Neuronal stem cell (in vitro differentiated cells): ENCODE measurements at regions not wholly inside any gene's neighbourhood (a gene's known extent, or its start where the extent isn't known, plus 50 kb on each side); places are given as distances from the start of the nearest gene placed in this dataset.
"Not testable (repeated sequence)": the region's sequence is repeated elsewhere in the genome, so short reads cannot be mapped to it uniquely, and the experiment has no call there.

Source experiments
- DNase-seq: peaks from one replicate; pipeline ENCODE4 v3.0.0-alpha.2; 2013; ENCODE audit warnings: low spot score
- H2AFZ ChIP-seq: one replicate; pipeline ENCODE4 v1.6.1; 2013; ENCODE audit warnings: mild to moderate bottlenecking, low read length, inconsistent platforms
- H2AK5ac ChIP-seq: 2 replicates; pipeline ENCODE4 v1.6.1; 2013; ENCODE audit warnings: low read depth, mild to moderate bottlenecking, inconsistent platforms, low read length, moderate library complexity, mixed read lengths
- H2BK120ac ChIP-seq: 2 replicates; pipeline ENCODE4 v1.6.1; 2013; ENCODE audit warnings: low read depth, mild to moderate bottlenecking, inconsistent platforms, low read length, moderate library complexity, mixed read lengths
- H2BK12ac ChIP-seq: one replicate; pipeline ENCODE4 v1.6.1; 2013; ENCODE audit warnings: low read length, inconsistent platforms
- H2BK15ac ChIP-seq: 2 replicates; pipeline ENCODE4 v1.6.1; 2013; ENCODE audit warnings: mild to moderate bottlenecking, low read length, inconsistent platforms, mixed read lengths
- H2BK5ac ChIP-seq: one replicate; pipeline ENCODE4 v1.6.1; 2013; ENCODE audit warnings: inconsistent platforms, mild to moderate bottlenecking, low read length, moderate library complexity
- H3K14ac ChIP-seq: one replicate; pipeline ENCODE4 v1.6.1; 2013; ENCODE audit warnings: low read length, inconsistent platforms
- H3K18ac ChIP-seq: 2 replicates; pipeline ENCODE4 v1.6.1; 2013; ENCODE audit warnings: low read length, inconsistent platforms
- H3K23ac ChIP-seq: 2 replicates; pipeline ENCODE4 v1.6.1; 2013; ENCODE audit warnings: low read depth, mild to moderate bottlenecking, mixed read lengths, low read length, inconsistent platforms; ENCODE audit not compliant: poor library complexity
- H3K27ac ChIP-seq: replicated peaks from 3 replicates; pipeline ENCODE4 v1.5.1; 2013; ENCODE audit warnings: low read length, inconsistent platforms
- H3K27me3 ChIP-seq, 3 experiments: 2 replicates each; pipeline ENCODE4 v1.6.1; 2013; ENCODE audit warnings: low read length in 3 of 3, mild to moderate bottlenecking in 2 of 3, inconsistent platforms in 1 of 3, low read depth in 1 of 3, mixed read lengths in 1 of 3, moderate library complexity in 1 of 3; ENCODE audit not compliant: control insufficient read depth in 3 of 3, insufficient read depth in 3 of 3
- H3K36me3 ChIP-seq, 2 donors: replicated peaks in 1 of 2; 2 replicates each; pipeline ENCODE4 v1.6.1; 2013; ENCODE audit warnings: low read length in 2 of 2; ENCODE audit not compliant: control insufficient read depth in 2 of 2, insufficient read depth in 2 of 2
- H3K4ac ChIP-seq: 2 replicates; pipeline ENCODE4 v1.6.1; 2013; ENCODE audit warnings: inconsistent platforms, mild to moderate bottlenecking, low read length, moderate library complexity
- H3K4me1 ChIP-seq, 2 donors: 1 replicate in 1 of 2; 2 replicates in 1 of 2; pipeline ENCODE4 v1.6.1; 2013; ENCODE audit warnings: low read length in 2 of 2, low read depth in 1 of 2; ENCODE audit not compliant: control insufficient read depth in 2 of 2, insufficient read depth in 1 of 2
- H3K4me2 ChIP-seq: one replicate; pipeline ENCODE4 v1.6.1; 2013; ENCODE audit warnings: mild to moderate bottlenecking, low read length, inconsistent platforms; ENCODE audit not compliant: insufficient read depth, poor library complexity, severe bottlenecking
- H3K4me3 ChIP-seq, 2 donors: 2 replicates each; pipeline ENCODE4 v1.5.1; 2013; ENCODE audit warnings: low read length in 2 of 2, mild to moderate bottlenecking in 2 of 2, inconsistent platforms in 1 of 2, moderate library complexity in 1 of 2
- H3K79me1 ChIP-seq: one replicate; pipeline ENCODE4 v1.6.1; 2013; ENCODE audit warnings: low read depth, mild to moderate bottlenecking, inconsistent platforms, low read length, moderate library complexity
- H3K9ac ChIP-seq: one replicate; pipeline ENCODE4 v1.6.1; 2013; ENCODE audit warnings: mild to moderate bottlenecking, low read depth, low read length, inconsistent platforms; ENCODE audit not compliant: poor library complexity
- H3K9me3 ChIP-seq, 2 donors: replicated peaks in 1 of 2; 2 replicates each; pipeline versions ENCODE3 to v1.6.1; 2013; ENCODE audit warnings: low read length in 2 of 2, mild to moderate bottlenecking in 2 of 2, inconsistent platforms in 1 of 2, low read depth in 1 of 2, mixed read lengths in 1 of 2, moderate library complexity in 1 of 2; ENCODE audit not compliant: control insufficient read depth in 2 of 2, insufficient read depth in 1 of 2
- H4K8ac ChIP-seq: one replicate; pipeline ENCODE4 v1.6.1; 2013; ENCODE audit warnings: low read depth, mild to moderate bottlenecking, inconsistent platforms, low read length, moderate library complexity
- H4K91ac ChIP-seq: one replicate; pipeline ENCODE4 v1.6.1; 2013; ENCODE audit warnings: low read length, low read depth, mild to moderate bottlenecking, inconsistent platforms; ENCODE audit not compliant: poor library complexity
- WGBS, 2 donors: extraction: QIAGEN DNeasy Blood & Tissue Kit; methylation state at CpG; one replicate each; pipeline ENCODE4 v1.1.7; 2013; ENCODE audit warnings: missing lambda C conversion rate in 2 of 2, mixed read lengths in 1 of 2; ENCODE audit not compliant: insufficient read length in 2 of 2, insufficient replicate concordance in 1 of 2; ENCODE audit errors: extremely low coverage in 2 of 2; 5-methylcytosine and 5-hydroxymethylcytosine counted together

- DNase-seq: no peak
- Histone ChIP-seq H3K4me1 (no peaks in the 10 kb centered on the region), H2AFZ (no peak overlapping the region), H2BK15ac (no peak overlapping the region), H2BK120ac (no peak overlapping the region), H3K14ac (no peak overlapping the region), H3K79me1 (no peaks in the 10 kb centered on the region), H3K4me3 (no peak overlapping the region), H3K27me3 (no peaks in the 10 kb centered on the region), H3K9ac (no peak overlapping the region), H3K18ac (no peak overlapping the region), H3K4me2 (no peak overlapping the region), H4K8ac (no peak overlapping the region), H3K23ac (no peak overlapping the region), H3K4ac (no peak overlapping the region), H2BK5ac (no peak overlapping the region), H3K9me3 (peaks cover 0 to 2% of the 10 kb centered on the region in 2 donors), H2BK12ac (no peak overlapping the region), H3K27ac (no peak overlapping the region), H2AK5ac (no peak overlapping the region), H4K91ac (no peak overlapping the region), H3K36me3 (no peaks in the 10 kb centered on the region)
Observed at GRCh38 chr3:164306042-164306441, 772.3 kb downstream of the SI start.

- no peak for DNase-seq
- Histone ChIP-seq H3K27me3 (no peaks in the 10 kb centered on the region), H3K4ac (no peak overlapping the region), H2BK120ac (no peak overlapping the region), H2BK5ac (no peak overlapping the region), H3K27ac (no peak overlapping the region), H2BK15ac (no peak overlapping the region), H3K4me3 (no peak overlapping the region), H3K23ac (no peak overlapping the region), H4K8ac (no peak overlapping the region), H3K14ac (no peak overlapping the region), H3K79me1 (no peaks in the 10 kb centered on the region), H2BK12ac (no peak overlapping the region), H3K36me3 (no peaks in the 10 kb centered on the region), H2AFZ (no peak overlapping the region), H4K91ac (no peak overlapping the region), H3K9ac (no peak overlapping the region), H3K4me1 (no peaks in the 10 kb centered on the region), H3K9me3 (peaks cover 0 to 2% of the 10 kb centered on the region in 2 donors), H2AK5ac (no peak overlapping the region), H3K18ac (no peak overlapping the region), H3K4me2 (no peak overlapping the region)
- no CpG with 5 or more reads among the region's 1 CpG for WGBS, 2 donors
Observed at GRCh38 chr3:164303894-164304293, 774.4 kb downstream of the SI start.

- Histone ChIP-seq H3K9ac (no peak overlapping the region), H3K4me3 (no peak overlapping the region), H3K18ac (no peak overlapping the region), H2BK5ac (no peak overlapping the region), H4K8ac (no peak overlapping the region), H3K23ac (no peak overlapping the region), H3K27ac (no peak overlapping the region), H3K4me1 (no peaks in the 10 kb centered on the region), H3K36me3 (no peaks in the 10 kb centered on the region), H2BK12ac (no peak overlapping the region), H2BK15ac (no peak overlapping the region), H3K27me3 (no peaks in the 10 kb centered on the region), H2AK5ac (no peak overlapping the region), H2AFZ (no peak overlapping the region), H2BK120ac (no peak overlapping the region), H3K79me1 (no peaks in the 10 kb centered on the region), H3K9me3 (peaks cover 0 to 2% of the 10 kb centered on the region in 2 donors), H3K4me2 (no peak overlapping the region), H3K14ac (no peak overlapping the region), H3K4ac (no peak overlapping the region), H4K91ac (no peak overlapping the region)
- DNase-seq: no peak
Observed at GRCh38 chr3:164302622-164303021, 775.7 kb downstream of the SI start.

GRCh38 chr3:164291486-164291885 lies 786.8 kb downstream of the SI start:
- H3K79me1 ChIP-seq, H2BK12ac ChIP-seq, H4K91ac ChIP-seq, H2AFZ ChIP-seq, H4K8ac ChIP-seq, H3K27me3 ChIP-seq, H2BK120ac ChIP-seq, DNase-seq, H3K4me1 ChIP-seq, H3K36me3 ChIP-seq, H2BK5ac ChIP-seq, H3K23ac ChIP-seq, H2AK5ac ChIP-seq, H3K9me3 ChIP-seq, H3K18ac ChIP-seq, H3K4me3 ChIP-seq, H3K14ac ChIP-seq, H3K9ac ChIP-seq, H2BK15ac ChIP-seq, H3K4ac ChIP-seq, H3K27ac ChIP-seq, H3K4me2 ChIP-seq: not testable (repeated sequence)
- no CpG with 5 or more reads among the region's 23 CpGs for WGBS, 2 donors
